A673 (cell line): ENCODE measurements at regions not wholly inside any gene's neighbourhood (a gene's known extent, or its start where the extent isn't known, plus 50 kb on each side); places are given as distances from the start of the nearest gene placed in this dataset.

ENCODE experiments used
- BruUV-seq: library from RNA; stranded (reverse); fragments of 400-500 nt; replicated peaks from 2 replicates; lab custom pipeline; 2021; lab: Mats Ljungman, UMichigan
- CTCF ChIA-PET: fragments of 300-600 bp; sonication (Branson Sonifier 250); formaldehyde crosslinking; loops from one replicate; lab custom pipeline; 2022; ENCODE audit warnings: antibody characterized with exemption; lab: Charles Lee
- POLR2A ChIA-PET: fragments of 300-600 bp; sonication (Branson Sonifier 250); formaldehyde crosslinking; loops from one replicate; lab custom pipeline; 2022; ENCODE audit warnings: antibody characterized with exemption; ENCODE audit not compliant: low non-redundant PET; lab: Charles Lee
- DNase-seq: peaks from one replicate; pipeline ENCODE4 v3.0.0-alpha.2; 2015; ENCODE audit warnings: low spot score
- H3K27ac ChIP-seq: fragments of 200-600 bp; sonication (generic); 2 replicates; pipeline ENCODE4 v1.5.1; 2016; ENCODE audit warnings: mixed run types, low read depth, mild to moderate bottlenecking, mixed read lengths, antibody characterized with exemption, low read length; ENCODE audit not compliant: poor library complexity, severe bottlenecking
- H3K27me3 ChIP-seq: fragments of 200-600 bp; sonication (generic); replicated peaks from 2 replicates; pipeline ENCODE4 v1.6.1; 2017; ENCODE audit warnings: mixed run types, low read depth, mild to moderate bottlenecking, mixed read lengths, antibody characterized with exemption, low read length; ENCODE audit not compliant: insufficient read depth, poor library complexity
- H3K36me3 ChIP-seq: fragments of 200-600 bp; sonication (generic); 2 replicates; pipeline ENCODE4 v1.6.1; 2016; ENCODE audit warnings: mixed run types, mild to moderate bottlenecking, mixed read lengths, antibody characterized with exemption, low read length; ENCODE audit not compliant: insufficient read depth, poor library complexity, severe bottlenecking
- H3K4me1 ChIP-seq: fragments of 200-600 bp; sonication (generic); 2 replicates; pipeline ENCODE4 v1.6.1; 2017; ENCODE audit warnings: mixed run types, mild to moderate bottlenecking, mixed read lengths, antibody characterized with exemption, low read length; ENCODE audit not compliant: insufficient read depth, poor library complexity, severe bottlenecking
- H3K4me3 ChIP-seq: fragments of 200-600 bp; sonication (generic); 2 replicates; pipeline ENCODE4 v1.5.1; 2016; ENCODE audit warnings: low read depth, mixed run types, mild to moderate bottlenecking, mixed read lengths, low read length; ENCODE audit not compliant: poor library complexity, severe bottlenecking
- H3K9me3 ChIP-seq: fragments of 200-600 bp; sonication (generic); 2 replicates; pipeline ENCODE4 v1.6.1; 2016; ENCODE audit warnings: mixed run types, low read depth, mild to moderate bottlenecking, mixed read lengths, antibody characterized with exemption, low read length; ENCODE audit not compliant: poor library complexity, severe bottlenecking
- CTCF ChIP-seq: fragments of 300-800, 200-600 bp; sonication (generic); conservative IDR thresholded peaks from 2 replicates; pipeline ENCODE4 v1.5.1; 2017; ENCODE audit warnings: low read depth, mild to moderate bottlenecking, antibody characterized with exemption, low read length, moderate library complexity, mixed read lengths
- EZH2 ChIP-seq: fragments of 200-600 bp; sonication (generic); IDR thresholded peaks from 2 replicates; pipeline ENCODE4 v1.6.1; 2017; ENCODE audit warnings: borderline replicate concordance, low read depth, mild to moderate bottlenecking, mixed read lengths, antibody characterized with exemption, low read length; ENCODE audit not compliant: poor library complexity, severe bottlenecking
- intact Hi-C: fragments of 100-400 bp; cut with micrococcal nuclease; formaldehyde crosslinking; loops from one replicate; pipeline ENCODE4 v1.10.0; 2022; ENCODE audit not compliant: unreplicated experiment

- TF ChIP-seq CTCF (no peak), EZH2 (no peak)
- Histone ChIP-seq H3K9me3 (no peaks in the 10 kb centered on the region), H3K36me3 (no peaks in the 10 kb centered on the region), H3K27ac (no peak overlapping the region), H3K4me3 (no peak overlapping the region), H3K4me1 (no peaks in the 10 kb centered on the region), H3K27me3 (no peaks in the 10 kb centered on the region)
- ChIA-PET CTCF (no interaction called here), POLR2A (no interaction called here)
- no peak for DNase-seq
- intact Hi-C loops = no loop called here
- BruUV-seq = no TSS peak
Measured at GRCh38 chr3:118487734-118488133, 546.9 kb downstream of the IGSF11 start.

- no peaks in the 10 kb centered on the region for H3K9me3 ChIP-seq
- no peaks in the 10 kb centered on the region for H3K36me3 ChIP-seq
- no TSS peak for BruUV-seq
- H3K27ac ChIP-seq = no peak overlapping the region
- TF ChIP-seq CTCF (no peak), EZH2 (no peak)
- no peaks in the 10 kb centered on the region for H3K4me1 ChIP-seq
- no peak overlapping the region for H3K4me3 ChIP-seq
- intact Hi-C loops = no loop called here
- ChIA-PET CTCF (no interaction called here), POLR2A (no interaction called here)
- H3K27me3 ChIP-seq = no peaks in the 10 kb centered on the region
- no peak for DNase-seq
Measured at GRCh38 chr3:118488732-118489131, 545.9 kb downstream of the IGSF11 start.

DNA sequence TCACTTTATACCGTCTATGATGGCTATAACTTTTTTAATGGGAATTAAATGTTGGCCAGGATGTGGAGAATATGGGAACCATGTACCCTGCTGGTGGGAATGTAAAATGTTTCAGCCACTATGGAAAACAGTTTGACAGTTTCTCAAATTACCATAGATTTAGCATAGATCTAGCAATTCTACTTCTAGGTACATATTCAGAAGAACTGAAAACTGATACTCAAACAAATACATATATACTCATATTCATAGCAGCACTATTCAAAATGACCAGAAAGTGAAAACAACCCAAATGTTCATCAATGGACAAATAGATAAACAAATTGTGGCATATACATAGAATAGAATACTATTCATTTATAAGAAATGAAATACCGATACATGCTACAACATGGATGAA lies 539.4 kb downstream of the IGSF11 start:
- DNase-seq = no peak
- no peaks in the 10 kb centered on the region for H3K27me3 ChIP-seq
- no peaks in the 10 kb centered on the region for H3K36me3 ChIP-seq
- no peak for TF ChIP-seq EZH2
- CTCF ChIA-PET = no interaction called here
- H3K4me1 ChIP-seq = no peaks in the 10 kb centered on the region
- intact Hi-C loops = no loop called here
- H3K27ac ChIP-seq = no peak overlapping the region
- POLR2A ChIA-PET = no interaction called here
- no peaks in the 10 kb centered on the region for H3K9me3 ChIP-seq
- H3K4me3 ChIP-seq = no peak overlapping the region
- BruUV-seq = no TSS peak

DNA sequence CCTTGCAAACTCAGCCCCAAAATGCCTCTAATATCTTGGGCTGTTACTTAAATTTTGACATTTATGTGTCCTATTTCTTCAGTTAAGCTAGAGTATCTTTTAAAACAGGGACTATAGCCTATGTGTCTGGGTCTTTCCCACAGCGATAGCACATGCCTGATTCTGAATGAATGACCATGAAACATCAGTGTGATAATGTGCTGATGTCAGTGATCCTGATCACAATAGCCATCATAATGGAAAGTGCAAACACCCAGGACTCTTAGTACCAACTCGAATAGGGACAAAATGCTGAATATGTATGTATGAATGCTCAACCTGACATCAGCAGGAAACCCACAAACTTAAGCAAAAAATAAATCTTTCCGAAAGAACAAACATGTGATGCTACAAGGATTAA lies 537.4 kb downstream of the IGSF11 start:
- H3K9me3 ChIP-seq = no peaks in the 10 kb centered on the region
- no peak for DNase-seq
- H3K27me3 ChIP-seq = no peaks in the 10 kb centered on the region
- H3K4me1 ChIP-seq = no peaks in the 10 kb centered on the region
- no peaks in the 10 kb centered on the region for H3K36me3 ChIP-seq
- H3K27ac ChIP-seq = no peak overlapping the region
- ChIA-PET POLR2A (no interaction called here), CTCF (no interaction called here)
- intact Hi-C loops = no loop called here
- TF ChIP-seq CTCF = no peak
- no peak for TF ChIP-seq EZH2
- BruUV-seq = no TSS peak
- H3K4me3 ChIP-seq = no peak overlapping the region
